Ascending aorta (tissue), 2 donors: ENCODE measurements at regions not wholly inside any gene's neighbourhood (a gene's known extent, or its start where the extent isn't known, plus 50 kb on each side); places are given as distances from the start of the nearest gene placed in this dataset.

Source experiments
- DNase-seq, 2 donors: peaks; one replicate each; pipeline ENCODE4 v3.0.0-alpha.2; 2019; ENCODE audit warnings: low spot score in 2 of 2
- H3K27ac ChIP-seq, 2 donors: fragments of 200-600 bp; sonication (generic); one replicate each; pipeline ENCODE4 v1.5.1; 2016 to 2017; ENCODE audit warnings: mild to moderate bottlenecking in 1 of 2
- H3K27me3 ChIP-seq: fragments of 200-600 bp; sonication (generic); one replicate; pipeline ENCODE4 v1.5.1; 2017
- H3K36me3 ChIP-seq, 2 donors: fragments of 200-600 bp; sonication (generic); one replicate each; pipeline ENCODE4 v1.5.1; 2016
- H3K4me1 ChIP-seq, 2 donors: fragments of 200-600 bp; sonication (generic); one replicate each; pipeline ENCODE4 v1.5.1; 2016 to 2017; ENCODE audit warnings: mild to moderate bottlenecking in 1 of 2
- H3K4me3 ChIP-seq, 2 donors: fragments of 200-600 bp; sonication (generic); one replicate each; pipeline ENCODE4 v1.5.1; 2016 to 2017; ENCODE audit warnings: mild to moderate bottlenecking in 1 of 2
- H3K9me3 ChIP-seq, 2 donors: fragments of 200-600 bp; sonication (generic); one replicate each; pipeline ENCODE4 v1.5.1; 2016
- intact Hi-C: fragments of 100-400 bp; cut with DNase I; formaldehyde crosslinking; loops from one replicate; pipeline ENCODE4 v1.15.1; 2023
- TF ChIP-seq, protein P1 (sequence below), 3 experiments: fragments of 200-600 bp in 2 of 3; fragments of 450-650 bp in 1 of 3; sonication (generic) in 2 of 3; IDR thresholded peaks; one replicate each; pipeline ENCODE4 v1.5.1; 2016 to 2019; ENCODE audit warnings: antibody characterized with exemption in 3 of 3, mild to moderate bottlenecking in 1 of 3, moderate library complexity in 1 of 3

DNA sequence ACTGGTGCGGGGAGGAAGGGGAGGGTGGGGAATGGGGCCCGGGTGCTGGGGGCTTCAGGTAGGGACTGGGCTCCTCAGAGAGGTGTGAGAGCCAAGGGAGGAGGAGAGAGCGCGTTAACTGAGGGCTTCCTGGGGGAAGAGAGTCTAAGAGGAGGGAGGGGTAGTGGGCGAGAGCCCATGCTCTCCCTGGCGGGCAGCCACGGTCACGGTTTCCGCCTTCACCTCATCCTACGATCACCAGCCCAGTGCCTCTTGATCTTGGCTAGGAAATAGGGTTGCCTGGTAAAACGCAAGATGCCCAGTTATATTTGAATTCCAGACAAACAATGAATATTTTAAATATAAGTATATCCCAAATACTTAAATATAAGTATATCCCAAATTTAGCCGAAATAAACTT is 60.8 kb upstream of the GRPEL1 start:
- intact Hi-C loops = no loop called here
- H3K4me1 ChIP-seq = no peaks in the 10 kb centered on the region
- H3K36me3 ChIP-seq = no peaks in the 10 kb centered on the region
- no peak overlapping the region for H3K4me3 ChIP-seq
- no peaks in the 10 kb centered on the region for H3K27me3 ChIP-seq
- DNase-seq = no peak
- TF ChIP-seq, protein P1, sequence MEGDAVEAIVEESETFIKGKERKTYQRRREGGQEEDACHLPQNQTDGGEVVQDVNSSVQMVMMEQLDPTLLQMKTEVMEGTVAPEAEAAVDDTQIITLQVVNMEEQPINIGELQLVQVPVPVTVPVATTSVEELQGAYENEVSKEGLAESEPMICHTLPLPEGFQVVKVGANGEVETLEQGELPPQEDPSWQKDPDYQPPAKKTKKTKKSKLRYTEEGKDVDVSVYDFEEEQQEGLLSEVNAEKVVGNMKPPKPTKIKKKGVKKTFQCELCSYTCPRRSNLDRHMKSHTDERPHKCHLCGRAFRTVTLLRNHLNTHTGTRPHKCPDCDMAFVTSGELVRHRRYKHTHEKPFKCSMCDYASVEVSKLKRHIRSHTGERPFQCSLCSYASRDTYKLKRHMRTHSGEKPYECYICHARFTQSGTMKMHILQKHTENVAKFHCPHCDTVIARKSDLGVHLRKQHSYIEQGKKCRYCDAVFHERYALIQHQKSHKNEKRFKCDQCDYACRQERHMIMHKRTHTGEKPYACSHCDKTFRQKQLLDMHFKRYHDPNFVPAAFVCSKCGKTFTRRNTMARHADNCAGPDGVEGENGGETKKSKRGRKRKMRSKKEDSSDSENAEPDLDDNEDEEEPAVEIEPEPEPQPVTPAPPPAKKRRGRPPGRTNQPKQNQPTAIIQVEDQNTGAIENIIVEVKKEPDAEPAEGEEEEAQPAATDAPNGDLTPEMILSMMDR (IDR thresholded peaks at IDR 0.05) = no peak
- no peaks in the 10 kb centered on the region for H3K9me3 ChIP-seq
- H3K27ac ChIP-seq = no peak overlapping the region

DNA sequence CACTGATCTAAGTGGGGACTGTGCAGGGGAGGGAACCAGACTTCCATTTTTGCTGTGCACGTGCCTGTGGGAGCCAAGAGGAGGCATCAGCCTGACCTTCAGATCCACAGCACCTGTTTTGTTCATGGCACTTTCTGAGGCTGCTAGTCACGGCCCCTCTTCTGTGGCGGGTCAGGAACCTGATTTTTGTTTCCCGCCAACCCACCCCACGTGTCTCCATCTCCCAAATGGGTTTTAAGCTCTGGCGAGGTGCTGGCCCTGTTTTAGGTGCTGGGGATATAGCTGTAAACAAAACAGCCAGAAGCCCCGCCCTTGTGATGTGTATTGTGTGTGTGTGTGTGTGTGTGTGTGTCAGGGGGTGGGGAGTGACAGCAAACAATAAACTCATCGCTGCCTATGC is 60.4 kb upstream of the GRPEL1 start:
- H3K27me3 ChIP-seq = no peaks in the 10 kb centered on the region
- no peak for DNase-seq
- intact Hi-C loops = no loop called here
- H3K36me3 ChIP-seq = no peaks in the 10 kb centered on the region
- TF ChIP-seq, protein P1 (IDR thresholded peaks at IDR 0.05) = no peak
- no peaks in the 10 kb centered on the region for H3K9me3 ChIP-seq
- H3K27ac ChIP-seq = no peak overlapping the region
- H3K4me1 ChIP-seq = no peaks in the 10 kb centered on the region
- H3K4me3 ChIP-seq = no peak overlapping the region

DNA sequence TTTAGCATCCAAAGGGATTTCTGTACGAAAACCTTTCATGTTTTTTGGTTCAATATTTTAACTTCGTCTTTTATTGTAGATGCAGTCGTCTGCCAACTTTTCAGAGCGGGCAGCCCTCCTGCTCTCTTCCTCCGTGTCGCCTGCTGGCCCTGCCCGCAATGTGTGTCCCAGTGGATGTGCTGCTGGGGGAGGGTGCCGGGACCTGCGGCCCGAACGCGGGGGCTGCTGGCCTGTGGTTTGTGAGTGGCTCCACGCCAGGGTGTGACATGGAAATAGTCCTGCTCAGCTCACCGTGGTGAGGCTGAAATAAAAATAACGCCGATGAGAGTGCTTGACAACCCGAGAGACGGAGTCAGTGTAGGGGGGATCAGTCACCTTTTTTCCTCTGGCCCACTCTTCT is 59.7 kb upstream of the GRPEL1 start:
- intact Hi-C loops = no loop called here
- TF ChIP-seq, protein P1 (IDR thresholded peaks at IDR 0.05) = no peak
- H3K27ac ChIP-seq = no peak overlapping the region
- no peak for DNase-seq
- no peaks in the 10 kb centered on the region for H3K27me3 ChIP-seq
- H3K36me3 ChIP-seq = no peaks in the 10 kb centered on the region
- H3K4me3 ChIP-seq = no peak overlapping the region
- H3K4me1 ChIP-seq = no peaks in the 10 kb centered on the region
- H3K9me3 ChIP-seq = no peaks in the 10 kb centered on the region

DNA sequence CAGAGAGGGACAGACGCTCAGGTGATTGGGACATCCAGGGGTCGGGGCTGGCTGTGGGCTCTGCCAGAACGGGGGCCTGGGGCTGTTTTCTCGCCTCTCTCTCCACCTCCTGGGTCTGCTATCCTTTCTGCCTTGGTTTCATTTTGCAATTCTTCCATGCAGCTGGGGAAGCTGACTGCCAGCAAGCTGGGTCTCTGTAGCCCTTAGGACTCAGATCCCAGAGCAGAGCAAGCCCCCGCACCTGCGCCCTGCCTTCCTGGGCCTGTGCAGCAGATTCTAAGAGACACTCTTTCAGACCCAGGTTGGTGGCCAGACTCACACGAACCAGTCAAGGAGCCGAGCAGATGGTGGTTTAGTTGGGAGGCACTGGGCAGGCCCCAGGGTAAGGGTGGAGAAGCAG is 59.1 kb upstream of the GRPEL1 start:
- H3K27me3 ChIP-seq = no peaks in the 10 kb centered on the region
- DNase-seq = no peak
- no peak overlapping the region for H3K4me3 ChIP-seq
- no peak overlapping the region for H3K27ac ChIP-seq
- no peaks in the 10 kb centered on the region for H3K9me3 ChIP-seq
- no peaks in the 10 kb centered on the region for H3K4me1 ChIP-seq
- intact Hi-C loops = no loop called here
- TF ChIP-seq, protein P1 (IDR thresholded peaks at IDR 0.05) = no peak
- no peaks in the 10 kb centered on the region for H3K36me3 ChIP-seq

DNA sequence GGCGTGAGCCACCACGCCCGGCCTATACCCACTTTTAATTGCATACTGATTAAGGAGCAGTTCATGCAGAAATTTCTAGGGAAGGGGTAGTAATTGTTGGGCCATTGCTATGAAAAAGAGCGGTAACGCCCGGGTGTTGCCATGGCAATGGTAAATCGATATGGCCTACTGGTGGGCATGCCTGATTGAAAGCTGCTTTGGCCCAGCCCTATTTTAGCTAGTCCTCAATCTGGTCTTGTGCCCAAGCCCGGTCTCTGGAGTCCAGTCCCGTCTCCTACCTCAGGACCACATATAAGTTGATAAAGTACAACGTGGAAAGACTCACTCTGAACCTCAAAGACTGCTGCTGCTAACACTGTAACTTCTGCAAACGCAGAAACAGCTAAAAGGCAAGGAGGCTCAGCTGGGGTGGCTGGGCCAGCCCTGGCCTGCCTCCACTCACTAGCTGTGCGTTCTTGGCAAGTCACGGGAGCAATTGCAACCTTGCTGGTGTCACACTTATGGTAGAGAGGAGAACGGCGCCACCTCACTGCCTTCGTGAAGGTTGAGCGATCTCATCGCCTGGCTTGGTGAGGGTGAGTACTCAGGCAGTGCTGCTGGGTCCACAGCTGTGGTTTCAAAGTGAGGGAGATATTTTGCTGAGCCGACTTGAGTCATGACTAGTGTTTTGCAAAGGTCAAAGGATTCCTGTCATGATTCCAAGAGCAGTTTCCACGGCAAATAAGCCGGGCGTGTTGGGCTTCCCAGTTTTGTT is 57.0 kb upstream of the GRPEL1 start:
- Histone ChIP-seq H3K4me3 (no peak overlapping the region), H3K27ac (no peak overlapping the region), H3K9me3 (no peaks in the 10 kb centered on the region), H3K36me3 (no peaks in the 10 kb centered on the region), H3K27me3 (no peaks in the 10 kb centered on the region), H3K4me1 (no peaks in the 10 kb centered on the region)
- TF ChIP-seq, protein P1 (IDR thresholded peaks at IDR 0.05) = no peak
- intact Hi-C loops = no loop called here
- DNase-seq = peak in 1 of 2 donors; percentile 73
